GM18909 (cell line): ENCODE measurements at regions not wholly inside any gene's neighbourhood (a gene's known extent, or its start where the extent isn't known, plus 50 kb on each side); places are given as distances from the start of the nearest gene placed in this dataset.
"Not testable (repeated sequence)": the region's sequence is repeated elsewhere in the genome, so short reads cannot be mapped to it uniquely, and the experiment has no call there.

Experiments
- ATAC-seq: cut with Tn5 transposase; IDR thresholded peaks from one replicate; pipeline ENCODE4 v1.9.1; 2021; ENCODE audit warnings: mild to moderate bottlenecking; ENCODE audit not compliant: unreplicated experiment, poor library complexity

DNA sequence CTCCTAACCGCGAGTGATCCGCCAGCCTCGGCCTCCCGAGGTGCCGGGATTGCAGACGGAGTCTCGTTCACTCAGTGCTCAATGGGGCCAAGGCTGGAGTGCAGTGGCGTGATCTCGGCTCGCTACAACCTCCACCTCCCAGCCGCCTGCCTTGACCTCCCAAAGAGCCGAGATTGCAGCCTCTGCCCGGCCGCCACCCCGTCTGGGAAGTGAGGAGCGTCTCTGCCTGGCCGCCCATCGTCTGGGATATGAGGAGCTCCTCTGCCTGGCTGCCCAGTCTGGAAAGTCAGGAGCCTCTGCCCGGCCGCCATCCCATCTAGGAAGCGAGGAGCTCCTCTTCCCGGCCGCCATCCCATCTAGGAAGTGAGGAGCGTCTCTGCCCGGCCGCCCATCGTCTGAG, 58.8 kb upstream of the ANKRD30BL start:
- not testable (repeated sequence) for ATAC-seq

DNA sequence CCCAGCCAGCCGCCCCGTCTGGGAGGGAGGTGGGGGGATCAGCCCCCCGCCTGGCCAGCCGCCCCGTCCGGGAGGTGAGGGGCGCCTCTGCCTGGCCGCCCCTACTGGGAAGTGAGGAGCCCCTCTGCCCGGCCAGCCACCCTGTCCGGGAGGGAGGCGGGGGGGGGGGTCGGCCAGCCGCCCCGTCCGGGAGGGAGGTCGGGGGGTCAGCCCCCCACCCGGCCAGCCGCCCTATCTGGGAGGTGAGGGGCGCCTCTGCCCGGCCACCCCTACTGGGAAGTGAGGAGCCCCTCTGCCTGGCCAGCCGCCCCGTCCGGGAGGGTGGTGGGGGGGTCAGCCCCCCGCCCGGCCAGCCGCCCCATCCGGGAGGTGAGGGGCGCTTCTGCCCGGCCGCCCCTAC, 60.1 kb upstream of the ANKRD30BL start:
- not testable (repeated sequence) for ATAC-seq

DNA sequence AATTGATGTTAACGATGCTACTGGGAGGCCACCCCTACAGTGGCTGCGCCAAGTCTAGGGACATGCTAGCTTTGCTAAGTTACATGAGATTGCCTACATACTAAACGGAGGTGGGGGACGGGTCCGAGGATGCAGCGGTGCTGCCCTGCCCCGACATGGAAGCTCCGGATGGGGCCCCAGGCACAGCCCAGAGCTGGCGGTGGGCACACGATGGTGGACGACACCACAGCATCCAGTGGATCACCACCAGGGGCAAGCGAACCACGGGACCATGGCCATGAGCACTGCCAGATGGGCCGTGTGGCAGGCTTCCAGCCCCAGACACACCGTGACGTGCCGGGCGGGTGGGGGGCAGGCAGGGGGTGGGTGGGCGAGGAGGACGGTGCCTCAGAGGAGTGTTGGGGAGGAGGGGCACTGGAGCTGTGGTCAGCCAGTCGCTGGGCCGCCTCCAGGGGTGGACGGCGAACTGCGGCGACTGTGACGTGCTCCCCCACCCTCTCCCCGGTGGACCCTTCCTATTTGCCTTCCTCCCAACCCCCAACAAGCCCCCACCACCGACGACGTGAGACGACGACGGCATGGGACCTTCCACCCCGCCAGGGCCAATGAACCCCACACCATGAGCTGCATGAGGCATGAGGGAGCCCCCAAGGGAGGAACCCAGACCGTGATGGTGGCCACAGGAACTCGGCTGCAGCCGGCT, 90.6 kb upstream of the ANKRD30BL start:
- ATAC-seq, result no peak

DNA sequence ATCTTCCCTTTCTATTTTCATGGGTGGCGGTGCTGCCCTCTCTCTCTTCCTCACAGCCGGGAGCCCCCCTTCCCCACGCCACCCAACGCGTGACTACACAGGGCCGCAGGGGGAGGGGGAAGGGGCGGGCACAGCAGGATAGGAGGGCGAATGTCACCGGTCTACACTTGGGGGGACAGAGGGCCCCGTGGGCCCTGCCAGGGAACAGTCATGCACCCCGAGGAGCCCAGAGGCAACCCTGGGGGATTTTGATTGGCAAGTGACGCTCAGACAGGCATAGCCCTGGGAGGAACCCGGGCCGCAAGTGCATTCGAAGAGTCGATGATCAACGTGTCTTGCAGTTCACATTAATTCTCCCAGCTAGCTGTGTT, 91.1 kb upstream of the ANKRD30BL start:
- ATAC-seq, result no peak

DNA sequence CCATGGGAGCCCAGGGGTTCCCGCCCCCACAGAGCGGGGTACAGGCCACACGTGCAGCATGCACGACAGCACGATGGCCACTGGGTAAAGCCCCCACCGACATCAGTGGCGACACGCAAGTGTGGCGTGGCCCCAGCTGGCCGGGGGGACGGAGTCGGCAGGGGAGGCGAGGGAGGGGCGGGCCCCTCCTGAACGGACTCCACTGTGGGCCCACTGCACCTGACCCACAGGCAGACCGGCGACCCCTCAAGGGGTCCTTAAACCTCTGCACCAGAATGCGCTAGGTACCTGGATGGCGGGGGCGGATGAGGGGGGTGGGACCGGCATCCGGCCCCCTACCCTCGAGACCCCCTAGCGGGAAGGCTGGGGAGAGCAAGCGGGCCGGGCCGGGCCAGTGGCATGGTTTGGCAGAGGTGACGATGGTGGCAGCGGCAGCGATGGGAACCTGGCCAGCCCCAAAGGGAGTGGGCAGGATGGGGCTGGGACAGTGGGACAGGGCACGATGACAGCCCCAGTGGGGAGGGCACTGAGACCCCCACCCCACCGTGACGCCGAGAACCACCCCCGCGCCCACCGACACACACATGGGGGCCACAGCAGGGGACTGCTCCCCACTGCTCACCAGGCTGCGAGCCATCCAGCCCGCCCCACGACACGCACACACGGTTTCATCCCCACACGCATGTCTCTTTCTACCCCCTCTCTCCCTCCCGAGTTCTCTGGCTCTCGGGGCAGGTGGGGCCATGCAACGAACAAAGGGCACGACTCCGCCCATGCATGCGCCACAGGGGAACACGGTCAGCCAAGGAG, 91.9 kb upstream of the ANKRD30BL start:
- no peak for ATAC-seq

DNA sequence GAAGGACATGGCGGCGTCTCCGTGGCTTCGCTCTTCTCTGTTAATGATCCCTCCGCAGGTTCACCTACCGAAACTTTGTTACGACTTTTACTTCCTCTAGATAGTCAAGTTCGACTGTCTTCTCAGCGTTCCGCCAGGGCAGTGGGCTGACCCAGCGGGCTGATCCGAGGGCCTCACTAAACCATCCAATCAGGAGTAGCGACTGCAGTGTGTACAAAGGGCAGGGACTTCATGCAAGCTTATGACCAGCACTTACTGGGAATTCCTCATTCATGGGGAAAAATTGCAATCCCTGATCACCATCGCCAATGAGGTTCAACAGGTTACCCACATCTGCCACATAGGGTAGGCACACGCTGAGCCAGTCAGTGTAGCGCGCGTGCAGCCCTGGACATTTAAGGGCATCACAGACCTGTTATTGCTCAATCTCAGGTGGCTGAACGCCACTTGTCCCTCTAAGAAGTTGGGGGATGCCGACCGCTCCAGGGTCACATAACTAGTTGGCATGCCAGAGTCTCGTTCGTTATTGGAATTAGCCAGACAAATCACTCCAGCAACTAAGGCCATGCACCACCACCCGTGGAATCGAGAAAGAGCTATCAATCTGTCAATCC, 92.7 kb upstream of the ANKRD30BL start:
- ATAC-seq, result not testable (repeated sequence)

DNA sequence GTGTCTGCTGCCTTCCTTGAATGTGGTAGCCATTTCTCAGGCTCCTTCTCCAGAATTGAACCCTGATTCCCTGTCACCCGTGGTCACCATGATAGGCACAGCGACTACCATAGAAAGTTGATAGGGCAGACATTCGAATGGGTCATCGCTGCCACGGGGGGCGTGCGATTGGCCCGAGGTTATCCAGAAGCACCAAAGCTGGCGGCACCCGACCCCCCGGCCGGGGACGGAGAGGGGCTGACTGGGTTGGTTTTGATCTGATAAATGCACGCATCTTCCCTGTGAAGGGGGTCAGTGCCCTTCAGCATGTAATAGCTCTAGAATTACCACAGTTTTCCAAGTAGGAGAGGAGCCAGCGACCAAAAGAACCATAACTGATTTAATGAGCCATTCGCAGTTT, 94.0 kb upstream of the ANKRD30BL start:
- no peak for ATAC-seq

DNA sequence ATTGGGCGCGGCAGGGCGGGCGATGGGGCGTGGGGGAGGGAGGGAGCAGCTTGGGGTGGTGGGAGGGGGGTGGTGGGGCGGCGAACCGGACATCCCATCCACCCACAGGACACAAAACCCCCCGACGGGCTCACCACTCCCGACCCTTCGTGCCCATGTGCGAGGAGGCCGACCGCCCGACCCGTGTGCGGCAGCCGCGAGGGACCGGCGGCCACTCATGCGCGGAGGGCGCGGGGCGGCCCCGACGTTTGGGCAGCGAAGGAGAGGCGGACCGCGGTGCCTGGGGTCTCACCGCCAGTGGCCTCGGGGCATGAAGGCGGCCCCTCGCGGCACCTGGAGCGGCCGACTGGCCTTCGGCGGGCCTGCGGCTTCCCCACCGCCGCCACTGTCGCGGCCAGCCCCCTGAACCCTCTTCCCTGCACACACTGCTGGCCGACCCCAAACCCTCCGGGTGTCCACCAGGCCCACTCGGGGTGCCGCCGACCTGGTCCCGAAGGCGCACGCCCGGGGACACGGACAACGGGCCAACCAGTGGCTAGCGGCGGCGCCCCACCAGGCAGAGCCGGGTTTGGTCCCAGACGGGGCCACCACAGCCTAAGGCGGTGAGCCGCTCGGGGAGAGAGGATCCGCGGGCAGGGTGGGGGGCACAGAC, 94.6 kb upstream of the ANKRD30BL start:
- no peak for ATAC-seq

DNA sequence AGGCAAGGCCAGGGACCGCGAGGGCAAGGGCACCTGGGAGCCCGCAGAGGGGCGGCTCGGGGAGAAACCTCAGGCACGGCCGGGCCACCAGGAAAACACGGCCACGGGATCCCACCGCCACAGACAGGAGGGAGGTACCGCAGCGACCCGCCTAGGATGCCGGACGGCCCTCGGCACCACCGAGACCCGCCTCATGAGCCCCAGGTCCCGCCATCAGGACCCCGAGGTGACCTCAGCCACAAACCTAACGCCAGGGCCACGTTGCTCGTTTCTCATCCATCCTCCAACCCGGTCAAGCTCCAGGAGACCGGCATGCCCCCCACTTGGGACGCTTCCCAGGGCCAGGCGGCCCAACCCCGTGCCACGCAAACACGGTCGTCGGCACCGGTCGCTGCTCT, 95.2 kb upstream of the ANKRD30BL start:
- ATAC-seq, result not testable (repeated sequence)

DNA sequence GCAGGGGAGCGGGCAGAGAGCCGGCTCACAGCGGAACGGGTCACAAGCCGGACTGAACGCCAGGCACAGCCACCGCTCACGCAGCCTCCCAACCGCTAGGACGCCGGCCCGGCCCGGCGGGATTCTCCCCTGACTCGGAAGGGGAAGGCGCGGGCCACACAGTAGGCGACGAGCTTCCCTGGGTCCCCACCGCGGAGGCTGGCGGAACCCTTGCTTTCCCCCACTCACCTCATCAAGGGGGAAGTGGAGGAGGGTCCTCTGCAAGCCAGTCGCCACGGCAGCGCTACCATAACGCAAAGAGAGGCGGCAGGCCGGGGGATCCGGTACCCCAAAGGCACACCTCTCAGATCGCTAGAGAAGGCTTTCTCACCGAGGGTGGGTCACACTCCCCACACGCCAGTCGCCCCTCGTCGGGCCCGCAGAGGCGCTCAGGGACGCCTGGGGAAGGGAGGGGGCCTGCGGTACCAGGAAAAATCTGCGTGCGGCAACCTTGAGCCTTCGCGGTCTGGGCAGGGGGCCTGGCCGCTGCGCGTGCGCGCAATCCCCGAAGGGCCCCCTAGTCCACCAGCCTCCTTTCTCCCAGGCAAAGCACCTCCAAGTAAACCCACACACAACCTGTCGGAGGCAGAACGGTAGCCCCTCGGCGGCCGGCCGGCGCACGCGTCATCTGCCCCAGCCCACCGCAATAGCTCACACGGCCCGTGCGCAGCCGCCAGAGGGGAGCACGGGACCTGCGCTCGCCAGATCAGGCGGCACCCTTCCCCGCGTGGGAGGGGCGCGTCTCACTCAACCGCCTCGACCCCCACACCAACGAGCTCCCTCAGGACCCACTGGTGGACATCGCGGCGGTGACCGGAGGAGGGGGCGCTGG, 95.8 kb upstream of the ANKRD30BL start:
- not testable (repeated sequence) for ATAC-seq

DNA sequence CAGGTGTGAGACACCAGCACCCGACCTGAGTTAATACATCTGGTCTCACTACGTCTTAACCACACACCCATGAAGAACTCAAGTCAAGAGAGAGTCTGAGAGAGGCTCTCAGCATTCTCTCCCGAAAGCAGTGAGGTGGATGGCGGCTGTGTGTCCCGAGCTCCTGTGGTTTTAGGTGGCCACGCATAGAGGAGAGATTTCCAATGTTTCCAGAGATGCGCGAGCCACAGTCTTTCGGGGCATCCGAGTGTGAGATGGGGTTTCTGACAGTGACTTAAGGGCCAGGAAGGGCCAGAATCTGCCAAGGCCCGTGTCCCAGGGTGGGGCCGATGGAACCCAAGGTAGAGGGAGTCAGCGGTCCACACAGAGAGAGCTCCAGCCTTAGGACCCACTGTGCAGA, 97.5 kb upstream of the ANKRD30BL start:
- not testable (repeated sequence) for ATAC-seq

DNA sequence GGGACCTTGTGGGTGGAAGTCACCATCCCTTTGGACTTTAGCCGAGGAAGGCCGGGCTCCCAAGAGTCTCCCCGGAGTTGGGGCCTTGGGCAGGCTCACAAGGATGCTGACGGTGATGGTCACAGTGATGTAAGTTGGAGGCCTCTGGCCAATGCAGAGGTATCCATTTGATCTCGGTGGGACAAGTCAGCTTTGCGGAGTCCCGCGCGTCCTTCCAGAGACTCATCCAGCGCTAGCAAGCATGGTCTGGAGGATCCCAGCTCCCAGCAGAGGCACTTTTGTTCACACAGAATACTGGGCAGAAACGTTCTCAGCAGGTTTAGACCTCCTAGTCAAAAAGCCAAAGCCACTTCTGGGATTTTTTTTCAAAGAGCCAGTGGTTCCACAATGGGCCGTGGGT, 103.8 kb upstream of the ANKRD30BL start:
- not testable (repeated sequence) for ATAC-seq

DNA sequence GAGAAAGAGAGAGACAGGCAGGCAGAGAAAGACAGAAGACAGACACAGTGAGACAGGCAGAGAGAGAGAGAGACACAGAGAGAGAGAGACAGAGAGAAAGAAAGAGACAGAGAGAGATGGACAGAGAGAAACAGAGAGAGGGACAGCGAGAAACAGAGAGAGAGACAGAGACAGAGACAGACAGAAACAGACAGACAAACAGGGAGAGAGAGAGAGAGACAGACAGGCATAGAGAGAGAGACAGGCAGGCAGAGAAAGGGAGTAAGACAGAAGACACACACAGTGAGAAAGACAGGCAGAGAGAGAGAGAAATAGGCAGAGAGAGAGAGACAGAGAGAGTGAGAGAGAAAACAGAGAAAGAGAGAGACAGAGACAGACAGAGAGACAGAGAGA, 105.3 kb upstream of the ANKRD30BL start:
- no peak for ATAC-seq

DNA sequence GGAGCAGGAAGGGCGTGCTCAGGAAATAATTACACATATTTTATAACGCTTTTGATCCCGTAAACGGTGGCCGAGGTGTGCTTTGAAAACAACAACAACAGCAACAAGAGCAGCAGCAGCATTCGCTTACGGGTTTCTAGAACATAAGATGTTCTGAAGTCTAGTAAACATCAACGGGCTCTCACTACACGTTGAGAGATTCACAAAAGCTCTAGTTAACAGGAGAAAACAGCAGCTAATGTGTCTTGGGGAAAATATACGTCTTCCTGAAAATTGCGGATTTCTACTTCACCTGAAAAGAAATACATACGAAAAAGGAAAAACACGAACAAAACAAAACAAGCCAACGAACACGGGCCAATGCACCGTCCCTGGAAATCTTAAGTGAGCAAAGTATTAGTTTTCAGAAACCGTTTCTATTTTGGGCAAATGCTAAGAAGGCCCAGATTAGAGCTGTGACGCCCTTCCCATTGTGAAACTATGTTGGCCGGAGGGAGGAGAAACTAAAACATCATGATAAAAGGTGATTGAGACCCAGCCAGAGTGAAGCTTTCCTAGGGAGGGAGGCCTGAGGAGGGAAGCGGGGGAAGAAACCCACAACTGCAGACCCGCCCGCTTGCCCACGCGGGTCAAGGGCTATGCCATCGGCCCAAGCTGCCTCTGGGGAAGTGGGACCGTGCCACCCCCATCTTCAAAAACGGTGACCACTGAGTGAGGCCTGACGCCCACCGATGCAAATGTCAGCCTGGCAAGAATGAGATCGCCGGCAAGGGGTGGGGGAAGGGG, 105.9 kb upstream of the ANKRD30BL start:
- ATAC-seq, result not testable (repeated sequence)

DNA sequence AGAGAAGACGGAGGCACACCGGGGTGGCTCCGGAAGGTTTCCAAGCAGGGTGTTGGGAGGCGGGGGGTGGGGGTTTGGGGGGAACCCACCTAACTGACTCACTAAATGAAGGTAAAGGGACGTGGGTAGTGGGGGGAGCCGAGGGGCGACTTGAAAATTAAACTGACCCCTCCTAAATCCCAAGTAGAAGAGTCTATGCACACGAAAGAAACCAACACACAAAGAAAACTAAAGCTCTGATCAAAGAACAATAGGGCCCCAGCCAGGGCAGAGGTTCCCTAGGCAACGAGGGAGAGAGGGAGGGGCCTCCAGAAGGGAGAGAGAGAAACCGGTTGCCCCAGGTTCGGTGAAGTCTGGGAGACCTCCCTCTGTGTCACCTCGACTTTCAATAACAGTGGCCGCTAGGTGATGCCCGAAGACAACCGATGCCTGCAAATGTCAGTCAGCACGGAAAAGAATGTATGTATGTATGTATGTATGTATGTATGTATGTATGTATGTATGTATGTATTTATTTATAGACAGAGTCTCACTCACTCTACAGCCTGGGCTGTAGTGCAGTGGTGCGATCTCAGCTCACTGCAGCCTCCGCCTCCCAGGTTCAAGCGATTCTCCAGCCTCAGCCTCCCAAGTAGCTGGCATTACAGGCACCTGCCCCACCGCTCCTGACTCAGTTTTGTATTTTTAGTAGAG, 106.7 kb upstream of the ANKRD30BL start:
- ATAC-seq, result not testable (repeated sequence)

DNA sequence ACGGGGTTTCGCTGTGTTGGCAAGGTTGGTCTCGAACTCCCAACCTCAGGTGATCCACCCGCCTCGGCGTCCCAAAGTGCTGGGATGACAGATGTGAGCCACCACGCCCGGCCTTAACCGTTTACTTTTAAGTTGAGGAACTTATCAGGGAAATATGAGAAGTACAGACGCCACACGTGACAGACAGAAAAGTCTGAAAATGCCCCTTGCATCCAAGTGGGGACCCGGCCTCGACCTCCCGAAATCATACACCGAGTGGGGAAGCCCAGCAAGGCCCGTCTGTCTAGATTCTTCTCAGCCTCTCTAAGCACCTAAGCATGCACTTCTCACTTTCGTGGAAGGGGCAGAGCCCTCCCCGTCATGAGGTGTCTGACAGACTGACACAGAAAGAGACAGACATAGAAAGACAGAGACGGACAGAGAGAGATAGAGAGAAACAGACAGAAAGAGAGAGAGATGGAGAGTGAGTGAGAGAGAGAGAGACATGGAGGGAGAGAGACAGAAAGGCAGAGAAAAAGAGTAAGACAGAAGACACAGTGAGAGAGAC, 107.3 kb upstream of the ANKRD30BL start:
- no peak for ATAC-seq

DNA sequence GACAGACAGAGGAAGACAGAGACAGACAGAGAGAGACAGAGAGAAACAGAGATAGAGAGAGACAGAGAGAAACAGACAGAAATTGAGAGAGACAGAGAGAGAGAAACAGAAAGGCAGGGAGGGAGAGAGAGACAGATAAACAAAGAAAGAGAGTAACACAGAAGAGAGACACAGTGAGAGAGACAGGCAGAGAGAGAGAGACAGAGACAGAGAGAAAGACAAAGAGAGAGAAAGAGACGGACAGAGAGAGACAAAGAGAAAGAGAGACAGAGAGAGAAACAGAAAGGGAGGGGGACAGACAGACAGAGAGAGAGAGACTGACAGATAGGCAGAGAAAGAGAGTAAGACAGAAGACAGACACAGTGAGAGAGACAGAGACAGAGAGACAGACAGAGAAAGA, 108.5 kb upstream of the ANKRD30BL start:
- ATAC-seq, result no peak

DNA sequence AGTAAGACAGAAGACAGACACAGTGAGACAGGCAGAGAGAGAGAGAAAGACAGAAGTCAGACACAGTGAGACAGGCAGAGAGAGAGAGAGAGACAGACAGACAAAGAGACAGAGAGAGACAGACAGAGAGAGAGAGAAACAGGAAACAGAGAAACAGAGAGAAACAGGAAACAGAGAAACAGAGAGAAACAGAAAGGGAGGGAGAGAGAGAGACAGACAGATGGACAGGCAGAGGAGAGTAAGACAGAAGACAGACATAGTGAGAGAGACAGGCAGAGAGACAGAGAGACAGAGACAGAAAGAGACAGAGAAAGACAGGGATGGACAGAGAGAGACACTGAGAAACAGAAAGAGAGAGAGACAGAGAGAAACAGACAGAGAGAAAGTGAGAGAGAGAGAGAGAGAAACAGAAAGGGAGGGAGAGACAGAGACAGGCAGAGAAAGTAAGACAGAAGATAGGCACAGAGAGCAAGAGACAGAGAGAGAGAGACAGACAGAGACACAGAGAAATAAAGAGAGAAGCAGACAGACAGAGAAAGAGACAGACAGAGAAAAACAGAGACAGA, 109.3 kb upstream of the ANKRD30BL start:
- ATAC-seq, result no peak
